ENCODE measurements at regions not wholly inside any gene's neighbourhood (a gene's known extent, or its start where the extent isn't known, plus 50 kb on each side); places are given as distances from the start of the nearest gene placed in this dataset.

DNA sequence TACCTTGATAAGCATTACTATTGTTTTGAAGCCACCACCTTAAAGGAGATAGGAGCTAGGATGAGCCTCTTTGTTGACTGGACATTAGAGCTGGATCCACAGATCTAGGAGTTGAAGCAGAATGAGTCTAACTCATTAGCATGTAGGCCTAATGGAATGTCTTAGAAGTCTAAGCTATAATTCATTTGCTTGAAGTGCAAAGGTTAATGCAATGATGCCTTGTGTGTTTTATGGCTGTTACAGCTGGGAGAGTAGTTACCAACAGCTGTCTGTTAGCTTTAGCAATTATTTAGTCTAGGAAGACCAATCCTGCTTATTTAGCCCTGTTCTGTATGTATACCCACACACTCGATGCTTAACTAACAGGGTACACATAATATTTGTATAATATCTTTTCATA lies 419.3 kb downstream of the TUSC7 start:
- no peaks in the 10 kb centered on the region for H3K36me3 Mint-ChIP-seq (ENCODE audit: low read depth)
- H3K4me3 Mint-ChIP-seq = no peak overlapping the region
- peaks cover 22% of the 10 kb centered on the region for H3K9me3 Mint-ChIP-seq
- H3K4me1 Mint-ChIP-seq (ENCODE audit: low read depth) = no peaks in the 10 kb centered on the region
- no peak for DNase-seq
- TF ChIP-seq, protein P1, sequence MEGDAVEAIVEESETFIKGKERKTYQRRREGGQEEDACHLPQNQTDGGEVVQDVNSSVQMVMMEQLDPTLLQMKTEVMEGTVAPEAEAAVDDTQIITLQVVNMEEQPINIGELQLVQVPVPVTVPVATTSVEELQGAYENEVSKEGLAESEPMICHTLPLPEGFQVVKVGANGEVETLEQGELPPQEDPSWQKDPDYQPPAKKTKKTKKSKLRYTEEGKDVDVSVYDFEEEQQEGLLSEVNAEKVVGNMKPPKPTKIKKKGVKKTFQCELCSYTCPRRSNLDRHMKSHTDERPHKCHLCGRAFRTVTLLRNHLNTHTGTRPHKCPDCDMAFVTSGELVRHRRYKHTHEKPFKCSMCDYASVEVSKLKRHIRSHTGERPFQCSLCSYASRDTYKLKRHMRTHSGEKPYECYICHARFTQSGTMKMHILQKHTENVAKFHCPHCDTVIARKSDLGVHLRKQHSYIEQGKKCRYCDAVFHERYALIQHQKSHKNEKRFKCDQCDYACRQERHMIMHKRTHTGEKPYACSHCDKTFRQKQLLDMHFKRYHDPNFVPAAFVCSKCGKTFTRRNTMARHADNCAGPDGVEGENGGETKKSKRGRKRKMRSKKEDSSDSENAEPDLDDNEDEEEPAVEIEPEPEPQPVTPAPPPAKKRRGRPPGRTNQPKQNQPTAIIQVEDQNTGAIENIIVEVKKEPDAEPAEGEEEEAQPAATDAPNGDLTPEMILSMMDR (IDR thresholded peaks at IDR 0.05) = no peak
- no peak overlapping the region for H3K27ac Mint-ChIP-seq
- no peaks in the 10 kb centered on the region for H3K27me3 Mint-ChIP-seq (ENCODE audit: insufficient read depth)

DNA sequence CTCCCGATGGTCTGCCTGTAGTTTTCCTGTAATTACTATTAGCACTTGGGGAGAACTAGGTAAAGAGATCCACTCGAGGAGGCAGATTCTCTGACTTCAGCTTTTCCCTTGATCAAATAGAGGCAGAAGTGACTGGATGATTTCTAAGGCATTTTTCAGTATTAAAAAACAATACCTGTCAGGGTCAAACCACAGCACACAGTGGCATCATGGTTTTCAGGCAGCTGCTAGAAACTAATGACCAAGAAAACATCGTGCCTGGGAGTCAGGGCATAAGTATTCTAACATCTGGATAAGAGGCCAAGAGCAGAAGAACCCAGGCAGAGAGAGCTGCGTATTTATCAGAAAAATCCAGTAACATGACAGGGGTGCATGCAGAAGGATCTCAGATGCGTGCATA lies 419.9 kb downstream of the TUSC7 start:
- TF ChIP-seq, protein P1 (IDR thresholded peaks at IDR 0.05) = no peak
- DNase-seq = no peak
- Mint-ChIP-seq H3K9me3 (peaks cover 23% of the 10 kb centered on the region), H3K36me3 (ENCODE audit: low read depth) (no peaks in the 10 kb centered on the region), H3K27ac (no peak overlapping the region), H3K27me3 (ENCODE audit: insufficient read depth) (no peaks in the 10 kb centered on the region), H3K4me3 (no peak overlapping the region), H3K4me1 (ENCODE audit: low read depth) (no peaks in the 10 kb centered on the region)

DNA sequence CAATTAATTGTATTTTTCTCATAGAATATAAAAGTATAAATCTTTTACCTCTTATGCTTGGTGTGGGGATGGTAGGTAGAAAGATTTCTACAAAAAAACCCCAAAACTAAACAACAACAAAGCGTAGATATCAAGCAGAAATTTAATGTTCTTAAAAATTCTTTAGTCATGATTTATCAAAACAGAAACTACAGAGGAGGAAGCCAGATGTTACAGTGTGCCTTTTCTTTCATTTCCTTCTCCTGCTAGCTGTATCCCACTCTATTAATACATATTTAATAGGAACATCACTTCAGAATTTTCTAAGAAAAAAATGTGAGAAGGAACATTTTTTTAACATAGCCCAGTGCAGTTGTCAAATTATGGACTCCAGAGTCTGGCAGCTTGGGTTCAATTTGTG lies 420.6 kb downstream of the TUSC7 start:
- Mint-ChIP-seq H3K27me3 (ENCODE audit: insufficient read depth) (no peaks in the 10 kb centered on the region), H3K36me3 (ENCODE audit: low read depth) (no peaks in the 10 kb centered on the region), H3K4me1 (ENCODE audit: low read depth) (no peaks in the 10 kb centered on the region), H3K4me3 (no peak overlapping the region), H3K9me3 (peaks cover 27% of the 10 kb centered on the region), H3K27ac (no peak overlapping the region)
- TF ChIP-seq, protein P1 (IDR thresholded peaks at IDR 0.05) = no peak
- no peak for DNase-seq

DNA sequence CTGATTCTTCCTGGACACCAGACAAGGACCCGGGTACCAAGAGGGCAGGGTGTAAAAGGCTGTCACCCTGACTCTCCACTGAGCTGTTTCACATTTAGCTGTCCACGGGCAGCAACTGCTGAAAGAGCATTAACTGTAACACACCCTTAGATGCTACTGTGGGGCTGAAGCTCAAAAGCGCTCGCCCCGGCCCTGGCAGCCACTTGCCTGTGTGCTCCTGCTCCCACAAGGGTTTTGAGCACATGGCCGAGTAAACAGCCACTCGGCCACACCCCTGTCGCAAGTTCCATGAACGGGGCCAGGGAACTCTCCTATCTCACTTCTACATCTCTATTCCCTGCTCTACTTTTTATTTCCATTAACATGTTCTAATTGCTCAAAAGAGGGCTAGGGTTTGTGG lies 421.7 kb downstream of the TUSC7 start:
- Mint-ChIP-seq H3K36me3 (ENCODE audit: low read depth) (no peaks in the 10 kb centered on the region), H3K9me3 (peaks cover 27% of the 10 kb centered on the region), H3K4me3 (no peak overlapping the region), H3K27ac (no peak overlapping the region), H3K27me3 (ENCODE audit: insufficient read depth) (no peaks in the 10 kb centered on the region), H3K4me1 (ENCODE audit: low read depth) (no peaks in the 10 kb centered on the region)
- DNase-seq = no peak
- TF ChIP-seq, protein P1 (IDR thresholded peaks at IDR 0.05) = no peak

DNA sequence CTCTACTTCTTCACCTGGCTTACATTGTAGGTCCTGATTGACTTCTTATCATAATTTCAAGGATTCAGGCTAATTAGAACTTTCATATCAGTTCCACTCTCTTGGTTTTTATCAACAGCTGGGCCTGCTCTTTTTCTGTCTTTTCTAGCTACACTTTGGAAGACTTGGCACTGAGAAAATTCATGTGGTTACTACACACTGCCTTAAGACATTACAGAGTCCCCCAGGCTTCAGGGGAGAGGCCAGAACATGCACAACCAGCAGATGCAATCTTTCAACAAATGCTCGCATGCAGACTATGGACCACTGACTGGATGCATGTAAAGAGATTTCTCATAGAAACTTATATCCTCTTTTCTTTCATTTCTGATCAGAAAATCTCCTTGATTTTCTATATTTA lies 423.5 kb downstream of the TUSC7 start:
- Mint-ChIP-seq H3K27ac (no peak overlapping the region), H3K4me1 (ENCODE audit: low read depth) (no peaks in the 10 kb centered on the region), H3K27me3 (ENCODE audit: insufficient read depth) (no peaks in the 10 kb centered on the region), H3K36me3 (ENCODE audit: low read depth) (no peaks in the 10 kb centered on the region), H3K4me3 (no peak overlapping the region), H3K9me3 (peaks cover 29% of the 10 kb centered on the region)
- TF ChIP-seq, protein P1 (IDR thresholded peaks at IDR 0.05) = no peak
- DNase-seq = no peak

DNA sequence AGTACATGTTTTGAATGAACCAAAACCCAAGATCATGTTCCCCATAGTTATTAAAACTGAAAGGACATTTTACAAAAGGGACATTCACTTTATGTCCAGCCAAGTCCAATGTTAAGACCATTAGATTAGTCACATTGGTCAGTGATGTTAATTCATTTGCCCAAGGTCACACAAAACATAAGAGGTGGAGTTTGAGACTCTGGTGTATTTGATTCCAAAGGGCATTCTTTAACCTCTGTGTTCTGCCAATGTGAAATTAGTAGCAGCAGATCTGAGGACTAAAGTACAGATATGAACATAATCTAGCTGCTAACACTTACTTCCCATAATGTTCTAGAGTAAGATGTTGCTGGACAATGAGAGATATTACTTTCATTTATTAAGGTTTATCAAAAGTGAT lies 425.6 kb downstream of the TUSC7 start:
- no peak for DNase-seq
- H3K9me3 Mint-ChIP-seq = peaks cover 30% of the 10 kb centered on the region
- no peak overlapping the region for H3K4me3 Mint-ChIP-seq
- no peaks in the 10 kb centered on the region for H3K36me3 Mint-ChIP-seq (ENCODE audit: low read depth)
- TF ChIP-seq, protein P1 (IDR thresholded peaks at IDR 0.05) = no peak
- H3K27ac Mint-ChIP-seq = no peak overlapping the region
- no peaks in the 10 kb centered on the region for H3K27me3 Mint-ChIP-seq (ENCODE audit: insufficient read depth)
- H3K4me1 Mint-ChIP-seq (ENCODE audit: low read depth) = no peaks in the 10 kb centered on the region
